GM18520 (cell line): ENCODE measurements at regions not wholly inside any gene's neighbourhood (a gene's known extent, or its start where the extent isn't known, plus 50 kb on each side); places are given as distances from the start of the nearest gene placed in this dataset.

Experiments used
- ATAC-seq: cut with Tn5 transposase; IDR thresholded peaks from one replicate; pipeline ENCODE4 v1.9.1; 2021; ENCODE audit not compliant: unreplicated experiment

GRCh38 chr3:117786349-117786748 is 1076.8 kb downstream of the TUSC7 start:
- no peak for ATAC-seq

GRCh38 chr3:117788061-117788460 is 1078.5 kb downstream of the TUSC7 start:
- ATAC-seq, result no peak

GRCh38 chr3:117788506-117788905 is 1078.9 kb downstream of the TUSC7 start:
- ATAC-seq, result no peak

- ATAC-seq, result no peak
Measured at GRCh38 chr3:117790235-117790987, 1080.8 kb downstream of the TUSC7 start.

- no peak for ATAC-seq
Measured at GRCh38 chr3:117793622-117794265, 1084.2 kb downstream of the TUSC7 start.

- ATAC-seq, result no peak
Measured at GRCh38 chr3:117798221-117798620, 1088.6 kb downstream of the TUSC7 start.

GRCh38 chr3:117798687-117799386 is 1089.3 kb downstream of the TUSC7 start:
- ATAC-seq, result no peak

- no peak for ATAC-seq
Measured at GRCh38 chr3:117799387-117799735, 1089.8 kb downstream of the TUSC7 start.

- ATAC-seq, result no peak
Measured at GRCh38 chr3:117801912-117802239, 1092.3 kb downstream of the TUSC7 start.

- ATAC-seq, result no peak
Measured at GRCh38 chr3:117809186-117810081, 1099.9 kb downstream of the TUSC7 start.

GRCh38 chr3:117811786-117812185 is 1102.2 kb downstream of the TUSC7 start:
- ATAC-seq, result no peak

GRCh38 chr3:117814975-117815374 is 1105.4 kb downstream of the TUSC7 start:
- no peak for ATAC-seq

GRCh38 chr3:117817103-117817502 is 1107.5 kb downstream of the TUSC7 start:
- no peak for ATAC-seq

- no peak for ATAC-seq
Measured at GRCh38 chr3:117818592-117818991, 1109.0 kb downstream of the TUSC7 start.

GRCh38 chr3:117820658-117821299 is 1111.2 kb downstream of the TUSC7 start:
- ATAC-seq, result no peak

GRCh38 chr3:117822416-117822815 is 1112.8 kb downstream of the TUSC7 start:
- ATAC-seq, result no peak

GRCh38 chr3:117836296-117836695 is 1126.7 kb downstream of the TUSC7 start:
- no peak for ATAC-seq

GRCh38 chr3:117837391-117837790 is 1127.8 kb downstream of the TUSC7 start:
- ATAC-seq, result no peak

- no peak for ATAC-seq
Measured at GRCh38 chr3:117842086-117842485, 1132.5 kb downstream of the TUSC7 start.

GRCh38 chr3:117843356-117843755 is 1133.8 kb downstream of the TUSC7 start:
- ATAC-seq, result no peak

GRCh38 chr3:117844676-117845075 is 1135.1 kb downstream of the TUSC7 start:
- ATAC-seq, result no peak
